NCI-H2029 (cell line): ENCODE measurements at regions not wholly inside any gene's neighbourhood (a gene's known extent, or its start where the extent isn't known, plus 50 kb on each side); places are given as distances from the start of the nearest gene placed in this dataset.
"Not testable (repeated sequence)": the region's sequence is repeated elsewhere in the genome, so short reads cannot be mapped to it uniquely, and the experiment has no call there.

ENCODE experiments used
- DNase-seq: peaks from one replicate; lab custom pipeline; 2025; lab: John Stamatoyannopoulos, UW

DNA sequence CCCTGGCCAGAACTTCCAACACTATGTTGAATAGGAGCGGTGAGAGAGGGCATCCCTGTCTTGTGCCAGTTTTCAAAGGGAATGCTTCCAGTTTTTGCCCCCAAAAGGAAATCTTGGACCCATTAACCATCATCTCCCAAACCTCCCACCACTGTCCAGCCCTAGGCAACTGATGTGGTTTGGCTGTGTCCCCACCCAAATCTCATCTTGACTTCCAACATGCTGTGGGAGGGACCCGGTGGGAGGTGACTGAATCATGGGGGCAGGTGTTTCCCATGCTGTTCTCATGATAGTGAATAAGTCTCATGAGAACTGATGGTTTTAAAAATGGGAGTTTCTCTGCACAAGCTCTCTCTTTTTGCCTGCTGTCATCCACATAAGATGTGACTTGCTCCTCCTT, 119.1 kb upstream of the RMDN2 start:
- DNase-seq: not testable (repeated sequence)

GRCh38 chr2:37809525-37809924, 115.6 kb upstream of the RMDN2 start:
- no peak for DNase-seq

- no peak for DNase-seq
Observed at GRCh38 chr2:37809931-37810570, 115.0 kb upstream of the RMDN2 start.

DNA sequence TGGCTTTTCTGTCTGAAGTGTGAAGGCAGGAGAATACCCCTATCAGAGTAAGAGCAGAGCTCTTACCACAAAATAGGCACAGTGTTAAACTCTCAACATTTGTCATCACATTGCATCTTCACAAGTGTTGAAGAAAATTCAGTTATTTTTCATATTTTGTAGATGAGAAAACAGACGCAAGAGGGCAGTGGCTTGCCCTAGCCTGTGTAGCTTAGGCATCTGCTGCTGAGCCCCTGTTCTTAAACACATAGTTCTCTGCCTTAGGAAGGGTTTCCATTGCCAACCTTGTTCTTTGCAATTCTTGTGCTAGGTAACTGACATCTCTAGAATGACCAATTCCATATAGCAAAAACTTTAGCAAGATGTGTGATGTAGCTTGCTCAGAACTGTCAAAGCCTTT, 112.7 kb upstream of the RMDN2 start:
- DNase-seq: no peak

DNA sequence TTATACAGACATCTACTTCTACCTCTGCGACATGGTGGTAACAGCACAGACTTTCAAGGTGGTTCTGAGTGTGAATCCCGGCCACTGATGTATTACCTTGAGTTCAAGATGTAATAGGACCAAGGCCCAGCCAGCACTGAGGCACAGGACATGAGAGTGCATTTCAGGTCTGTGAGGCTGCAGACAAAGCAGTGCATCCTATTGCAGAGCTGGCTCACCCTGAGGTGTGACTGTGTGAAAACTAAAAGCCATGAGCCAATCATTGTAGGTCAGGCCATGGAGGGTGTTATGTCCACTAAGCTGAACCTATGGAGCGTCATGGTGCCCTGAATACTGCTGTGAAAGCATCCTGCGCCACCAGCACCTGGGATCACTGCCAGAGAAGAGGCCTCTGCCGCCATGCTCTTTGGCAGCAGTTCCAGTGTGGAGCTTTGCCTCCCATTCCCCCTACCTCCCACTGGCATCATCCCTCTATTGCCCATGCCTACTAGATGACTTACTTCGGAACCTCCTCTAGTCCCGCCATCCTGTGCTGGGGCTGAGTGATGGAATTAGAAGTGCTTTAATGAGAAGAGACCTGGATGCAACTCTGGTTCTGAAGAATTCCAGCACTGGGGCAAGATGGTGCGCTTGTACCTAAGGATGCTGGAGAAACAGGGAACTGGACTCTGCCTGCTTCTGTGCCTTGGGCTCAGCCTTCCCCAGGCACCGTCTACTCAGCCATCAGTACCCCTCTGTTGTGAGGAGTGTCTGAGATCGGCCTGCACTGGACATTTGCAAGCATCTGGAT, 112.0 kb upstream of the RMDN2 start:
- no peak for DNase-seq

- no peak for DNase-seq
Observed at GRCh38 chr2:37816036-37816435, 109.1 kb upstream of the RMDN2 start.

DNA sequence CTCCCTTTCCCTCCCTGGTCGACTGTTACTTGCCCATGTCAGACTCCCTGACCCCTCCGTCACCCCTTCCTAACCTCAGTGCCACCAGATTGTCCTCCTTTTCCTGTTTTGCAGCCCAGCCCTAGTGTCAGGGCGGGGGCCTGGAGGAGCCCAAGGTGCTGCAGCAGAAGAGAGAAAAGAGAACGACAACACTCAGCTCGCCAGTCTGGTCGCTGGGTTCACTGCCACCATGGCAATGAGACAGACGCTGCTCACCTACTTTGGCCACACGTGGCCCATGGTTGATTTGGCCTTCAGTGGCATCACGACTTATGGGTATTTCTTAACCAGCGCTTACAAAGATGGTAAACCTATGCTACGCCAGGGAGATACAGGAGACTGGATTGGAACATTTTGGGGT, 108.4 kb upstream of the RMDN2 start:
- no peak for DNase-seq

DNA sequence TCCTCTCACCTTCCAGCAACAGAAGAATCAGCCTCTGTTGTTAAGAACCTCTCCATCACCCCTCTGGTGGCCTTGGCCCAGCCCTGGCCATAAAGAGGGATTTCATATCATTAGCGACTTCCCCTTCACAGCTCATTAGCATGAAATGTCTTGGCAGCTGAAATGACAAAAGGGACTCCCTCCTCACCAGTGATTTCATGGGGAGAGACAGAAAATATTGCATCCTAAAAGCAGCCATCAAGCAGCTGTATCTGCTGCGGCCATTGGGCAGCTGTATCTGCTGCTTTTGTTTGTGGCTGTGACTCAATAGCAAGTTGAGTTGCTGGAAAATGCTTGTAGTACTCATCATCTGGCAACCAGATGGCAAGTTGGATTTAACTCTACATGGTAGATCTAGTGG, 105.9 kb upstream of the RMDN2 start:
- no peak for DNase-seq

DNA sequence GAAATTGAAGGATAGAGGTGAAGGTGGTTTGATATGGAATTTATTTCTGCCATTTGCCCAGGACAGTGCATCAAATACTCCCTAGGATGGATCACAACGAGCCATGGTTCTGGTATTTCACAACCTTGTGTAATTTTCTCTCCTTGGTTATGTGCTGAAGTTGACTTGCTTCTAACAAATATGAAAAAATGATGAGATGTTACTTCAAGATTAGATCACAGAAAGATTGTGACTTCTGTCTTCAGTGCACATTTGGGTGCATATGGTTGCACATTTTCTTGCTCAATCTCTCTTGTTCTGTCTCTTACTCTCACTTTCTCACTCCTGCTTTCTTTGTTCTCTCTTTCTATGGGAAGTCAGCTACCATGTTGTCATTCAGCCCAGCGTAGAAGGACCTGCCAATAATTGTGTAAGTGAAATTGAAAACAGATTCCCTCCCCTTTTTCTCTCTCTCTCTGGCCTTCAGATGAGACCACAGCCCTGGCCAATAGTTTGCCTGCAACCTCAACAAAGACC, 104.6 kb upstream of the RMDN2 start:
- no peak for DNase-seq

GRCh38 chr2:37825586-37825985, 99.5 kb upstream of the RMDN2 start:
- no peak for DNase-seq

DNA sequence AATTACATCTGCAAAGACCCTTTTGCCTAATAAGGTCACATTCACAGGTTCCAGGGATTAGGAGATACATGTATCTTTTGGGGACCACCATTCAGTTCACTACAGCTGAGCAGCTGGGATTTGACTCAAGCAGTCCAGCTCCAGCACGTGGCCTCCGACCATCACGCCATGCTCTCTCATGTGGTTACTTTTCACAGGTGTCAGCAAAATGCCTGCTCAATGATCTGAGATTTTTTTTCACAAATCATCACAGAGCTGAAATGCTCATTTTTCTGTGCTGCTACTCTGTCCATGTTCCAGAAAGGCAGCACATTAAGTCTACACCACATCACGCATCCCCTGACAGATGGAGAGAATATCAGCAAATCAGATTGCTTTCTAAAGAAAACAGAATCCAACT, 98.5 kb upstream of the RMDN2 start:
- DNase-seq: no peak

DNA sequence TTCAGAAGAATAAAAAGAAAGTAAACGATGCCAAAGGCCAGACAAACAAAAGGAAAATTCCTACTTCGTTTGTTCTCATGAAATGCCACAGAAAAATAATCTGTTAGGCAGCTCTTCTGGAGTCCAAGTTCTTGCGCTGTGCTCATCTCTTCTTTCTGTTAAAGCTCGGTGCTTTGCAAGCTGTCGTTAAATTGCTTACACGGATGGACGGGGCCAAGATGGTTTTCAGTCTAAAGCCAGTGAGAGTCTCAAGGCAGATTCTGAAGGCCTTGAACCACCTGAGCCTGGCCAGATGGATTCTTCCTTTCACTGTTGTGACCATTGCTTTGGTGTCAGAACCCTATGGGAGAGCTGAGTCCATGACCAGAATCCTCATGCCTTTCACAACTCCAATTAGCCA, 97.6 kb upstream of the RMDN2 start:
- no peak for DNase-seq

GRCh38 chr2:37827911-37828511, 97.1 kb upstream of the RMDN2 start:
- DNase-seq: peak; percentile 58

DNA sequence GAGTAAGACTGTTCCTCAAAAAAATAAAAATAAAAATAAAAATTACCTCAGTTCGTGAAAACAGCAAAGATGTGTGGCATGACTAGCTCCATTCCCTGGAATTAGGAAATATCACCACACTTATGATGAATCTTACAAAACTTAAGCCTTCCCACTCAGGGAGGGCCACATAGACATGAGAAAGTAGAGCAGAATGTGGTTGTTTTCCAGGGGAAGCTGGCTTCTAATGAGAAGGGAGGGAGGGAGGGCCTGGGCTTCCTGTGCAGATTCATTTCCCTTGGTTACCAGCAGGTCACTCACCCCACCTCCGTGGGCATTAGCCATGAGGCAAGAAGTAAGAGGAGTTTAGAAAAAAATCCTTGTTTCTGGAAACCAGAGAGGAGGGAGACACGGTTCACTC, 95.9 kb upstream of the RMDN2 start:
- DNase-seq: no peak

DNA sequence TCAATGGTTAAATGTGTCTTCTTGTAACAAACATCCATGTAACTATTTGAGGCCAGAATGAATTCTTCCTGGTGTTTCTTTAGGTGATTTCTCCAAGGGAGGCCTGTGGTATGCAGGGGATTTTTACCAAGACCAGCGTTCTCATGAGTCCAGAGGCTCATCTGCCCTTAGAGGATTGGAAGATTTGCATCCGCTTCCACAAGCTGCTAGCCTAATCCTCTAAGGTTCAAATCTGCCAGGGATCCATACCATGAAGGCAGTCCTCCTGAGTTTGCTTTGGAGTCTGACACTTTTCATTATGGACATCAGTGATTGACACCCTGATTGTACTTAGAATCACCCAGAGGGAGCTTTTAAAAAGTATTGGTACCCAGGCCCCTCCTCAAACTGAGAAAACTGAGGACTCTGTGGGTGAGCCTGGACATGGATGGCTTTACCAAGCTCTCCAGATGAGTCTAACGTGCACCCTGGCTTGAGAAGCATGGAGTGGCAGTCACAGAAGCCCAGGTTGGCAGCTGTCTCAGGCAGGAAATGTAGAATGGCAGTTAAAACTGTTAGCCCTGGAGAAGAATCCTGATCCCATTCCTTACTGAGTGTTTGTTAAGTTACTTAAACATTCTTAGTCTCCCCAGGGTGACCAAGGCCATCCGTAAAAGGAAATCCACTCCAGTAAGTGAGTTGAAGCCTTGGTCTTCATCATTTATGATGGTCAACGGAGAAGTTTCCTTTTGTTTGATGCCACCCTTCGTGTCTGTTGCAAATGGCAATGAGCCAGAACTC, 95.3 kb upstream of the RMDN2 start:
- DNase-seq: no peak

DNA sequence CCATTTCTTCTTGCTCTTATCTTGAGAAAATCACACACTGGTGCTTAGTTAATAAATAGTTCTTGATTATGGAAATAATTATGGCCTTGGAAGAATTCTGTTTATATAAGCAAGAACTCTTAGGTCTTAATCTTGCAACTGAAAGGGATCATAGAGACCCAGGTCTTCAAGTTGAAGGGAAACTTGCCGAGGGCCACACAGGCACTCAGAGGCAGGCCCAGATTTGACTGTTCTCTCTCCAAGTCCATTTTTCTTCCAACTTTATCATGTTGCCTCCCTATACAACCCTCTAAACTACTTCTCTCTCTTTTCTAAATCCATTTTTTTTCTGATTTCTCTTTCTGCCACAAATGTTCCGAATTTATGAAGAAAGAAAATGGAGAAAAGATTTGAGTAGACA, 94.5 kb upstream of the RMDN2 start:
- no peak for DNase-seq

DNA sequence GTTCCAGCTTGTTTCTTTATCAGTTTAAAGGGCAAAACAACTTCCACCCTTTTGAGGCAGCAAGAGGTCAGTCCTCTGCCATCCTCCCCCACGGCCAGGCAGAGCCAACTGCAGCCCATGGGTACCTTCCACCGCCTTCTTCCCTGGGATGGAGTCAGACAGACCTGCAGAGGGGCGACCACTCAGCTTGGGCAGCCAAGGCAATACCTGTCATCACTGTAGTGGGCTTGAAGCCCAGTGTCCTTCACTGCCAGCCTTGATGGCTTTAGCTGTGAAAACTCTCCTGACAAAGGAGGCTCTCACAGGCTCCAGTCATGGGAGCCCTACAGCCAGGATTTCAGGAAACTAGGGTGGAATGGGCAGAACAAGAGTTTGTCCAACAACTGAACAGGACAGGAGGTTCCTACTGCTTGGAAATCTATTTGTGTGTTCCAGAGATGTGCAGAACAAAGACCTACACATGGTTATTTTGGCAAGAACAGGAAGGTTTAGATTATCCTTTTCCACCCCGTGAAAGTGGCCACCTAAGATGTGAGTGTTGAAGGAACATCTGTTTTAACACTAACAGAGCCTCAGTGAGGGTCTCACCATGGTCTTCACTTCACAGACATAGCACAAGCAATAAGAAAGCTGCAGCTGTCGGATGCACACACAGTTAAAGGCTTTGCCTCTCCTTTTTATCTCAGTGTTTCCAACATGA, 93.9 kb upstream of the RMDN2 start:
- no peak for DNase-seq

DNA sequence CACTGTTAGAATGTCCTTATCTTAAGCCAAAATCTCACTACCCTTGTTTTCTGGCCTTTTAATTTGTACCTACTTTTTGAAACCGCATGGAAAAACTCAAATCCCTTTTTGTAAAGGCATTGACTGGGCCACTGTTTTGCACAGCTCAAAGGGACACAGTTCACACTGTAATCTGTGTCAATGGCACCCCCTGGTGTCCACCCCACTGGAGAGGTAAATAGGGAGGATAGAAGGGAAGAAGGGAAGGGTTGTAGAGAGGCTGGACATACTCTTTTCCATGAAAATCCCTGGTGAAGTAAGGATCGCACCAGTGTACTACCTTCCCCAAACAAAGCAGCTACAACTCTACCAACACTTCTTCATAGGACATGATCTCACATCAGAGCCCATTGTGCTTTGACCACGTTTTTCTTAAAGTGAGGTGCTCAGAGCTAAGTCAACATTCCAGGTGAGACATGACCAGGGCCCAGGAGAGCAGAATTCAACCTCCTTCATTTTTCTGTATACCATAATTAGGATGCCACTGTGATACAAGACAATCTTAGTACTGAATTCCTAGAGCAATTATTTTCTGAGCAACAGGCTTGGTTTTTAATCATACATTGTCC, 92.4 kb upstream of the RMDN2 start:
- DNase-seq: peak; percentile 83

- no peak for DNase-seq
Observed at GRCh38 chr2:37833423-37833822, 91.7 kb upstream of the RMDN2 start.

DNA sequence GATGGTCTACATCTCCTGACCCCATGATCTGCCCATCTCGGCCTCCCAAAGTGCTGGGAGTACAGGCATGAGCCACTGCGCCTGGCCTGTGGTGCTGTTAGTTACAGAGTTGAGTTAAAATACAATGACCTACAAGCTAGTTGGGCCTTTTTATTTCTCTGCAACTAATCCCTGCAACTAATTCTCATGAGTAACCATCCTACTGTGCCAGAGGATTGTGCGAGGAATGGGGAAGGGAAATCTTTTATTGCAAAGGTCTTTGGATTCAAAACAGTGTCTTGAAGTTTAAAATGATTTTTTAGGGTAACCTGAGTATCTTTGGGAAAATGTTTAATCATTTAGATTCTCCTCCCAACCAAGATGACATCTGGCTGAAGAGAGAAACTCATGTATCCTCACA, 88.8 kb upstream of the RMDN2 start:
- no peak for DNase-seq

- DNase-seq: no peak
Observed at GRCh38 chr2:37836711-37837110, 88.4 kb upstream of the RMDN2 start.
